ENCODE measurements at regions not wholly inside any gene's neighbourhood (a gene's known extent, or its start where the extent isn't known, plus 50 kb on each side); places are given as distances from the start of the nearest gene placed in this dataset.

GRCh38 chr12:4194668-4195067, 78.9 kb upstream of the CCND2 start:
- TF ChIP-seq POLR2A (IDR thresholded peaks at IDR 0.05; ENCODE audit: borderline replicate concordance, extremely low read depth, insufficient read depth, insufficient read length) (no peak), CTCF (IDR thresholded peaks at IDR 0.05 in 2 of 3, conservative IDR thresholded peaks at IDR 0.05 in 1 of 3; ENCODE audit: borderline replicate concordance in 1 of 3, insufficient read depth in 1 of 3, low read depth in 2 of 3, low read length in 2 of 3) (no peak), POLR2AphosphoS5 (IDR thresholded peaks at IDR 0.05; ENCODE audit: low read depth, low read length) (no peak), EZH2 (IDR thresholded peaks at IDR 0.05) (no peak), ELF1 (IDR thresholded peaks at IDR 0.05; ENCODE audit: borderline replicate concordance, low read depth) (no peak), EZH2phosphoT487 (IDR thresholded peaks at IDR 0.05; ENCODE audit: borderline replicate concordance) (no peak), TCF7L2 (IDR thresholded peaks at IDR 0.05; ENCODE audit: borderline replicate concordance, extremely low read depth, insufficient read depth, insufficient read length) (no peak), RAD21 (IDR thresholded peaks at IDR 0.05; ENCODE audit: low read depth) (no peak), SRF (IDR thresholded peaks at IDR 0.05; ENCODE audit: low read depth) (no peak), YY1 (IDR thresholded peaks at IDR 0.05; ENCODE audit: extremely low read depth, insufficient replicate concordance, low read depth, low read length) (no peak), SIN3A (IDR thresholded peaks at IDR 0.05; ENCODE audit: low read depth) (no peak), REST (IDR thresholded peaks at IDR 0.05; ENCODE audit: low read depth) (no peak), CBX3 (IDR thresholded peaks at IDR 0.05; ENCODE audit: low read depth) (no peak), FOSL1 (IDR thresholded peaks at IDR 0.05; ENCODE audit: low read depth) (no peak)

Data from HCT116 (cell line).